Stomach (tissue), 8 donors: ENCODE measurements at regions not wholly inside any gene's neighbourhood (a gene's known extent, or its start where the extent isn't known, plus 50 kb on each side); places are given as distances from the start of the nearest gene placed in this dataset.
A peak's percentile ranks its signal among the peaks of the same experiment; 100 is the strongest.
"Not testable (repeated sequence)": the region's sequence is repeated elsewhere in the genome, so short reads cannot be mapped to it uniquely, and the experiment has no call there.

Experiments used
- DNase-seq, 2 donors: peaks; one replicate each; pipeline versions ENCODE4 v3.0.0 to v3.0.0-alpha.2; 2013 to 2019
- H3K27ac ChIP-seq, 5 donors: fragments of 200-600 bp in 4 of 5; sonication (generic) in 4 of 5; one replicate each; pipeline ENCODE4 v1.5.1; 2013 to 2019; ENCODE audit warnings: mild to moderate bottlenecking in 1 of 5, moderate library complexity in 1 of 5
- H3K27me3 ChIP-seq, 3 donors: fragments of 200-600 bp; sonication (generic); one replicate each; pipeline ENCODE4 v1.5.1; 2017 to 2019; ENCODE audit warnings: mixed run types in 1 of 3
- H3K36me3 ChIP-seq, 4 donors: fragments of 200-600 bp; sonication (generic); 1 replicate in 3 of 4; 2 replicates in 1 of 4; pipeline ENCODE4 v1.5.1; 2016 to 2019
- H3K4me1 ChIP-seq, 4 donors: fragments of 200-600 bp; sonication (generic); one replicate each; pipeline ENCODE4 v1.5.1; 2016 to 2019
- H3K4me3 ChIP-seq, 4 donors: fragments of 200-600 bp; sonication (generic) in 3 of 4; one replicate each; pipeline ENCODE4 v1.5.1; 2016 to 2019; ENCODE audit warnings: mild to moderate bottlenecking in 1 of 4
- H3K9me3 ChIP-seq, 4 donors: fragments of 200-600 bp; sonication (generic); one replicate each; pipeline ENCODE4 v1.5.1; 2016 to 2019
- WGBS, 5 donors: extraction: QIAGEN DNeasy Blood & Tissue Kit in 3 of 5; methylation state at CpG; one replicate each; pipeline versions ENCODE4 v1.1.5 to v1.1.7; 2013 to 2018; 5-methylcytosine and 5-hydroxymethylcytosine counted together
- intact Hi-C: fragments of 100-400 bp; cut with DNase I; formaldehyde crosslinking; loops from one replicate; pipeline ENCODE4 v1.15.1; 2023; ENCODE audit warnings: low total_unique reads
- donor health status: healthy with polysubstance abuse.
- donor health status: Bipolar disorder and iron deficiency.
- donor health status: healthy.

DNA sequence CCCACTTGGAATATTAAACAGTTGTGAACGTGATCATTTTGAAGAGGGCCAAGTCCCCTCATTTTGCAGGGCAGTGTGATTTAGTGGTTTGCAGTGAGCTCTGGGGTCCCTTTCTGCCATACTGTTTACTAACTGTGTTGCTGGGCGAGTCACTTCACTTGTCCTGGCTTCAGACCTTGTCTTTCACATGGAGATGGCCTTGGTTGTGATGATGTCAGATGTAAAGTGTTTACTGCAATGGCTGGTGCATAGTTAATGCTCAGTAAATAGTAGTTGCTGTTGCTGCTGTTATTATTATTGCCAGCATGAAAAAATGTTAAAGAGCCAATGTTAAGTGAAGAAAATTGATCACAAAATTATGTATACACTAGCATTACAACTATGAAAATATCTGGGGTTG is 95.4 kb upstream of the CRYM start:
- intact Hi-C loops, H3K27ac ChIP-seq, H3K27me3 ChIP-seq, H3K36me3 ChIP-seq, H3K4me3 ChIP-seq, H3K9me3 ChIP-seq, H3K4me1 ChIP-seq, DNase-seq: not testable (repeated sequence)
- WGBS, 5 donors: 60 to 90% (median 87%) methylated on average over 2 of the region's 2 CpGs

DNA sequence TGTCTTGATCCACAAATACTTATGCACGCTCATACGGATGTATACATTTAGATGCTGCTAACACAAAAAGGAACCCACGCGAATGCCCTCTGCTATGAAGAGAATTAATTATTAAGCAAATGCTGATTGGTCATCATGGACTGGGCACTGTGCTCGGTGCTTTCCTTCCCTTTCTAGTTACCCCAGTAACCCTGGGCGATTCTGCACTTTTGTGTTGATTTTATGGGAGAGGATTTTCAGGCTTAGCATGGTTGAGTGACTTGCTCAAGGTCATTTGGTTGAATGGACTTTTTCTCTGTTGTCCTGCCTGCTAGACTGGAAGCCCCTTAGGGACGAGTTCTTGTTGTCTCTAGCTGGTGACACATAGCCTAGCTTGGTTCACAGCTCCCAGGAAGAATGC is 94.8 kb upstream of the CRYM start:
- H3K27me3 ChIP-seq, H3K27ac ChIP-seq, intact Hi-C loops, H3K4me1 ChIP-seq, H3K9me3 ChIP-seq, DNase-seq, H3K36me3 ChIP-seq, H3K4me3 ChIP-seq: not testable (repeated sequence)
- 53 to 75% (median 62%) methylated on average over 5 to 6 of the region's 7 CpGs for WGBS, 5 donors

DNA sequence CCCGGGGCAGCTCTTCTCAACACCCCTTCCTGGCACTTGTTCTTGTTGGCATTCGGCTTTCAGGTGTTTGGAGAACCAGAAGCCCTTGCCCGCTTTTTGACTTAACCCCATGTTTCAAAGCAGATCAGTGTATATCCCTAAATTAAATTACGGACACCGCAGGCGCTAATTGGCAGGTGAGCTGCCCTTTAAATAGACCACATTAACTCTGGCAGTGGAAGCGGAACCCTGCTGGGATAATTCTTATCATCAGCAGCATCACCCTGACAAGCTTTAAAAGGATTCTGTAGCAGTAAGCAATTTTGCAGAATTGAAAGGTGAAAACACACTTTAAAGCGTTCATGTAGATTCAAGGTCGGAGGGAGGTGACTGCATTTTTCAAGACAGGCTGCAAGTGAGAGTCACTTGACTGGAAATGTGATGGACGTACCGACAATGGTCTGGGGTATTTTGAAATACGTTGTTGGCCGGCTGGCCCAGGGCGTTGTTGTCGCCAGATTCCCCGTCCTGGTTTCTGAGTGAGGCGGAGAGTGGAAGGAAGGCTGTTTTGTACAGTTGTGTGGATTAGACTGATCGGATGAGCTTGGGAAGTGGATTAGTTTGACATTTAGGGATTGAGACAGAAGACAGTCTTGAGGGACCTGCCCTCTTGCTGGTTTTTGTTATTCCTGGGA is 94.2 kb upstream of the CRYM start:
- DNase-seq: not testable (repeated sequence)

DNA sequence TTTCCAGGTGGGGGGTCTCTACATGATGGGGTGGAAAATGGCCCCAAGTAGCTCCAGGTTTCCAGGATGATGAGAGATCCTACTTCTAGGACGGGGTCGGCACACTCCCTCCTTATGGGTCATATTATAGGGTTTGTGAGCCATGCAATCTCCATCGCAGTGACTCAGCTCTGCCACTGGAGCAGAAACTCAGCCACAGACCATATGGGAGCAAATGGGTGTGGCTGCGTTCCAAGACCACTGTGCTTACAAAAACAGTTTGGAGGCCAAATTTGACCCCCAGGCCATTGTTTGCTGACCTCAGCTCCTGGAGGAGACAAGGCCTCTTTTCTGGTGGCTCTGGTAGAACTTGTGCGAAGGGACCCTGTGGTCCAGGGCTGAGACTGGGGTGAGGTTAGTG is 92.7 kb upstream of the CRYM start:
- H3K4me1 ChIP-seq, H3K27me3 ChIP-seq, H3K9me3 ChIP-seq, H3K4me3 ChIP-seq, intact Hi-C loops, H3K27ac ChIP-seq, H3K36me3 ChIP-seq, DNase-seq: not testable (repeated sequence)
- WGBS, 5 donors: 78 to 89% (median 84%) methylated on average over 3 to 5 of the region's 5 CpGs

More for the DNA sequence above, 94.2 kb upstream of the CRYM start:
- H3K9me3 ChIP-seq, H3K27me3 ChIP-seq, H3K27ac ChIP-seq, H3K4me3 ChIP-seq, intact Hi-C loops, H3K36me3 ChIP-seq, H3K4me1 ChIP-seq: not testable (repeated sequence)
- WGBS, 5 donors: 82 to 94% (median 86%) methylated on average over 14 to 16 of the region's 18 CpGs

DNA sequence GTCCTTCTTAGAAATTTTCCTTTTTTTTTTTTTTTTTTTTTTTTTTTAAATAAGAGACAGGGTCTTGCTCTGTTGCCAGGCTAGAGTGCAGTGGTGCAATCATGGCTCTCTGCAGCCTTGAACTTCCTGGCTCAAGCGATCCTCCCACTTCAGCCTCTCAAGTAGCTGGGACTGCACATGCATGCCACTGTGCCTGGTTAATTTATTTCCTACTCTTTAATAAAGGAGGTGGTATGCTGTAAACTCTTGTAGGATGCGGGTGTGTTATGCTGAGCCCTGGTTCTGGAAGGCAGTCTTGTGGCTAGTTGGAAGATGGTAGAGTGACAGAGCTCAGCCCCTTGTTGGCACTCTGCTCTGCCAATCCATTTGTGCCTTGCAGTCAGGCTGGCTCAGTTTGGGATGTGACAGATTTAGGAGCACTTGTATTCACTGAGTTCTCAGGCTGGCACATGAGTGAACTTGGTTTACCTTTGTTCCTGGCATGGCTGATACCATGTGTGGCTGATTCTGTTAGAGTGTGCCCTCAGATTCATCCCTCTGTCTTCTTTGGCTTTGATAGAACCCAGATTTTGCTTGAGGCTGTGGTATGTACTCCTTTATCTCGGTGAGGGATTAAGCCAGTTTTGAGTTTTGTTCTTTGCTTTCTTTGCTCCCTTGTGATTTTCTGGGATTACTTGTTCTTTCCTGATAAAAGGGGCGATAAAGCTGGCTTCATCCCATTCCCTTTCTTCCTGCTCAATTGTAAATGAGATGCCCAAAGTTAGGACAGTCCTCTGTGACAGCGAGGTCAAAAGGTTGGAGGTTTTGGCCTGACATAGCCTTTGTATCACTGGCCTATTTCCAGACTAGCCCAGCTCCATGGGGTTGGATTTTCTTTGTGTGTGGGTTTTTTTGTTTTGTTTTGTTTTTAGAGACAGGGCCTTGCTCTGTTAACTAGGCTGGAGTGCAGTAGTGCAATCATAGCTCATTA is 91.2 kb upstream of the CRYM start:
- H3K36me3 ChIP-seq, H3K9me3 ChIP-seq, H3K4me3 ChIP-seq, H3K4me1 ChIP-seq, intact Hi-C loops, H3K27me3 ChIP-seq, DNase-seq, H3K27ac ChIP-seq: not testable (repeated sequence)
- WGBS, 5 donors: 78 to 95% (median 88%) methylated on average over 3 to 4 of the region's 5 CpGs

DNA sequence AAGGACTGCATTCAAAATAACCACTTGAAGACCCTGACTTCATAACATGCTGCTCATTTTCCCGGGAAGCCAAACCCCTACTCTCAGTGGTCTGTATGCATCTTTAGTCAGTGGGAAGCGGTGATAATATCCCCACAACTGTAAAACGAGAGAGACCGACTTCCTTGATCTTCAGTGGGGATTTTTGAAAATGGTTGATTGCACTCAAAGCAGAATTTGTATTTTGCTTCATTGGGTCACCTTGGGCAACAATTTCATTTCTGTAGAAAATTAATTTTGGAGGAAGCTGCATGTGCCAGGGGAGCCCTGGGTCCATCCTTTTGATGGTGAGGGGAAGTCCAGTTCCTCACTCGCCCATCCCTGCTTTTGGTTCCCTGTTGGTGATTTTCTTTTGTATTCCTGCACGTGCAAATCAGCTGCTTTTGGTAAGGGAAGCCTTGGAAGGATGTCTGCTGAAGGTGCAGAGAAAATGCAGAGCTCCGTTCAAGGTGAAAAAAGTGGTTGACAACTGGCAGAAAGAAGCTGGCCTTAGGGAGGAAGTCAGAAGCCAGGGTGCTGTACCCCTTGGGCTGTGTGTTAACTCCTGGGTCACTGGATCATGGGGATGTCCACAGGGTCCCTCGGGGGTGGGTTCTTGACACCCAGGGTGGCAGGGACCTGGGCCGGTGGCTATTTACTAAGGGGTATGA is 89.8 kb upstream of the CRYM start:
- H3K27ac ChIP-seq, H3K9me3 ChIP-seq, DNase-seq, intact Hi-C loops, H3K4me1 ChIP-seq, H3K4me3 ChIP-seq, H3K36me3 ChIP-seq, H3K27me3 ChIP-seq: not testable (repeated sequence)
- 77 to 88% (median 85%) methylated on average over 9 of the region's 9 CpGs for WGBS, 5 donors

DNA sequence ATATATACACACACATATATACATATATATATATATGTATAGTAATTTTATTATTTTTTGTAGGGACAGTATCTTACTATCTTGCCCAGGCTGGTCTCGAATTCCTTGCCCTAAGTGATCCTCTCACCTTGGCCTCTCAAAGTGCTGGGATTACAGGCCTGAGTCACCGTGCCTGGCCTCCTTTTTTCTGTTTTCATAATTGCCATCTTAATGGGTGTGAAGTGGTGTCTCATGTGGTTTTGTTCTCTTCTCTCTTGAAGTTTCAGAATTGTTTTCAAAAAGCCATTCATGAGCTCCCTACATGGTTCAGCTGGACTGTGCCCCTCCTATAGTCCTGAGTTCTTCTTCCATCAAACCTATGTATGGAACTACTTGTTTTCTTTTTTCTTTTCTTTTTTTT is 88.9 kb upstream of the CRYM start:
- H3K4me3 ChIP-seq, H3K27ac ChIP-seq, H3K9me3 ChIP-seq, H3K27me3 ChIP-seq, DNase-seq, intact Hi-C loops, H3K36me3 ChIP-seq, H3K4me1 ChIP-seq: not testable (repeated sequence)
- WGBS, 5 donors: 70 to 94% (median 88%) methylated on average over 2 of the region's 2 CpGs

DNA sequence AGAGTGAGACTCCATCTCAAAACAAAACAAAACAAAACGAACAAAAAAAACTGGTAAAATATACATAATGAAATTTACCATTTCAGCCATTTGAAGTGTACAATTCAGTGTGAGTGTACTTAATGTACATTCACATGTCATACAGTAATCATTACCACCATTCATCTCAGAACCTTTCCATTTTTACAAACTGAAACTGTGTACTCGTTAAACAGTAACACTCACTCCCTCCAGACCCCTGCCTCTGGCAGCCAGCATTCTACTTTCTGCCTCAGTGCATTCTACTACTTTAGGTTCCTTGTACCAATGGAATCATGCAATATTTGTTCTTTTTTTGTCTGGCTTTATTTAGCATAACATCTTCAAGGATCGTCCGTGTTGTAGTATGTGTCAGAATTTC is 87.5 kb upstream of the CRYM start:
- H3K4me1 ChIP-seq, H3K27me3 ChIP-seq, H3K36me3 ChIP-seq, intact Hi-C loops, H3K27ac ChIP-seq, H3K9me3 ChIP-seq, H3K4me3 ChIP-seq, DNase-seq: not testable (repeated sequence)
- 83 to 90% (median 85%) methylated on average over 3 to 4 of the region's 4 CpGs for WGBS, 5 donors

DNA sequence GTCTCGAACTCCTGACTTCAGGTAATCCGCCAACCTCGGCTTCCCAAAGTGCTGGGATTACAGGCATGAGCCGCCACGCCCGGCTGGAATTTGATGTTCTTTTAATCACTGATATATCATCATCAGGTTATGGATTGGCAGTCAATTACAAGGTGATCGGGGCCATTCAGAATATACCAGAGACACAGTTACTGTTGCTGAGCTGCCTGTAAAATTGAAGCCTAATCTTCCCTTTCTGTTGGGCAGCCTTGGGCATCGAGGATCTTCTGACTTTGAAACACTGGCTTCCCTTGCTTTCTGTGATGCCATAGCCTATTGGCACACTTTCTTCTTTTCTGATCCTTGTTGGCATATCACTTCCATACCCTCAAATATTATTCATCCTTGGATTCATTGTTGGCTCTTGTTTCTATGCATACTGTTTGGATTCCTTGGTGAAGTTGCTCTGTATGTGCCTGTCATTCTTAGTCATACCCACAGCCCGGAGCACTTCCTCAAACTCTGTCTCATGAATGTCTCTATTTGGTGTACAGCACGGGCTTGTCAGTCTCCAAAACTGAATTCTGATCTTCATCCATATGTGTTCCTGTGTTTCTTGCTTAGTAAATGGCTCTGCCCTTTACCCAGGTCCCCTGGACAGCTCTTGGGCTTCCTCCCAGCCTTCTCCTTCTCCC is 85.6 kb upstream of the CRYM start:
- WGBS, 5 donors: 88 to 94% (median 91%) methylated on average over 10 of the region's 10 CpGs
- peak in 1 of 2 donors; percentile 8 for DNase-seq
- H3K27ac ChIP-seq: not testable (repeated sequence)

More for the DNA sequence above, 85.6 kb upstream of the CRYM start:
- H3K9me3 ChIP-seq, H3K4me1 ChIP-seq, intact Hi-C loops, H3K4me3 ChIP-seq, H3K36me3 ChIP-seq, H3K27me3 ChIP-seq: not testable (repeated sequence)
